HCT116 (cell line): ENCODE measurements at regions not wholly inside any gene's neighbourhood (a gene's known extent, or its start where the extent isn't known, plus 50 kb on each side); places are given as distances from the start of the nearest gene placed in this dataset.

ENCODE experiments used
- CTCF ChIP-seq, 3 experiments: fragments of 200-600 bp in 1 of 3; sonication (generic) in 1 of 3; IDR thresholded peaks in 2 of 3; conservative IDR thresholded peaks in 1 of 3; 2 replicates each; pipeline ENCODE4 v1.5.1; 2012 to 2017; ENCODE audit warnings: low read depth in 2 of 3, low read length in 2 of 3, antibody characterized with exemption in 1 of 3, borderline replicate concordance in 1 of 3, control low read depth in 1 of 3, mild to moderate bottlenecking in 1 of 3, mixed read lengths in 1 of 3, mixed run types in 1 of 3, moderate library complexity in 1 of 3; ENCODE audit not compliant: insufficient read depth in 1 of 3
- EZH2 ChIP-seq: fragments of 200-600 bp; sonication (generic); IDR thresholded peaks from 2 replicates; pipeline ENCODE4 v1.6.1; 2017; ENCODE audit warnings: antibody characterized with exemption, mixed run types
- FOSL1 ChIP-seq: IDR thresholded peaks from 2 replicates; pipeline ENCODE4 v1.6.1; 2012; ENCODE audit warnings: low read depth
- POLR2A ChIP-seq: IDR thresholded peaks from 2 replicates; pipeline ENCODE4 v1.7.0; 2011; ENCODE audit warnings: borderline replicate concordance; ENCODE audit not compliant: insufficient read depth, insufficient read length; ENCODE audit errors: extremely low read depth
- SIN3A ChIP-seq: IDR thresholded peaks from 2 replicates; pipeline ENCODE4 v1.6.1; 2012; ENCODE audit warnings: low read depth
- TCF7L2 ChIP-seq: IDR thresholded peaks from 2 replicates; pipeline ENCODE4 v1.7.0; 2011; ENCODE audit warnings: borderline replicate concordance, inconsistent platforms; ENCODE audit not compliant: insufficient read depth, insufficient read length; ENCODE audit errors: extremely low read depth
- ZBTB33 ChIP-seq: IDR thresholded peaks from 2 replicates; pipeline ENCODE4 v1.6.1; 2011; ENCODE audit warnings: mild to moderate bottlenecking, low read length, moderate library complexity; ENCODE audit not compliant: insufficient replicate concordance; ENCODE audit errors: extremely low read depth
- ZNF274 ChIP-seq: fragments of 200-500 bp; sonication (Bioruptor generic); IDR thresholded peaks from 2 replicates; pipeline ENCODE4 v1.6.1; 2014; ENCODE audit warnings: mild to moderate bottlenecking, low read depth, low read length, inconsistent platforms

GRCh38 chr12:47554046-47554653 is 151.7 kb downstream of the RPAP3 start:
- TF ChIP-seq FOSL1, result no peak
- TF ChIP-seq SIN3A, result no peak
- no peak for TF ChIP-seq CTCF (IDR thresholded peaks at IDR 0.05 in 2 of 3, conservative IDR thresholded peaks at IDR 0.05 in 1 of 3; ENCODE audit: borderline replicate concordance in 1 of 3, insufficient read depth in 1 of 3, low read depth in 2 of 3, low read length in 2 of 3)
- no peak for TF ChIP-seq EZH2
- TF ChIP-seq ZBTB33, result no peak
- TF ChIP-seq TCF7L2, result no peak
- no peak for TF ChIP-seq POLR2A
- no peak for TF ChIP-seq ZNF274
